ENCODE measurements at regions not wholly inside any gene's neighbourhood (a gene's known extent, or its start where the extent isn't known, plus 50 kb on each side); places are given as distances from the start of the nearest gene placed in this dataset.

DNA sequence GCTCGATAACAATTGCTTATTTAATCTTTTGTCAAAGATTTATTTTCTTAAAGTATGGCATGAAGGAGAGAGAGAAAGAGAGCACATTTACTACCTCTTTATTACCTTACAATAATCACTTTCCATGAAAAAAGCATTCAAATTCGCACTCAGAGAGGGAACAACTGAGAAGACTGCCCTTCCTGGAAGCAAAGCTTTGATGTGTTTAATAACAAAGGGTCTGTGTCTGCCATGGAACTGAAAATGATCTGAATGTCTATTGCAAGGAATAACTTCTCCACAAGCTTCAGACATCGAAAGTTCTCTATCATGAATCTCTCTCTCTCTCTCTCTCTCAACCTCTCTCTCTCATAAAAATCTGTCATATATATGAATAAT is 308.9 kb downstream of the HDGFL1 start:
- no peak overlapping the region for H3K4me3 ChIP-seq (ENCODE audit: insufficient read depth, low read length)
- H3K79me2 ChIP-seq (ENCODE audit: insufficient read depth, low read length): no peaks in the 10 kb centered on the region
- no peak overlapping the region for H2AFZ ChIP-seq (ENCODE audit: low read length)
- no peaks in the 10 kb centered on the region for H4K20me1 ChIP-seq (ENCODE audit: insufficient read depth, low read length)
- DNase-seq (ENCODE audit: insufficient read length, low spot score, missing footprints): peak; percentile 74
- TF ChIP-seq, protein P1, sequence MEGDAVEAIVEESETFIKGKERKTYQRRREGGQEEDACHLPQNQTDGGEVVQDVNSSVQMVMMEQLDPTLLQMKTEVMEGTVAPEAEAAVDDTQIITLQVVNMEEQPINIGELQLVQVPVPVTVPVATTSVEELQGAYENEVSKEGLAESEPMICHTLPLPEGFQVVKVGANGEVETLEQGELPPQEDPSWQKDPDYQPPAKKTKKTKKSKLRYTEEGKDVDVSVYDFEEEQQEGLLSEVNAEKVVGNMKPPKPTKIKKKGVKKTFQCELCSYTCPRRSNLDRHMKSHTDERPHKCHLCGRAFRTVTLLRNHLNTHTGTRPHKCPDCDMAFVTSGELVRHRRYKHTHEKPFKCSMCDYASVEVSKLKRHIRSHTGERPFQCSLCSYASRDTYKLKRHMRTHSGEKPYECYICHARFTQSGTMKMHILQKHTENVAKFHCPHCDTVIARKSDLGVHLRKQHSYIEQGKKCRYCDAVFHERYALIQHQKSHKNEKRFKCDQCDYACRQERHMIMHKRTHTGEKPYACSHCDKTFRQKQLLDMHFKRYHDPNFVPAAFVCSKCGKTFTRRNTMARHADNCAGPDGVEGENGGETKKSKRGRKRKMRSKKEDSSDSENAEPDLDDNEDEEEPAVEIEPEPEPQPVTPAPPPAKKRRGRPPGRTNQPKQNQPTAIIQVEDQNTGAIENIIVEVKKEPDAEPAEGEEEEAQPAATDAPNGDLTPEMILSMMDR (IDR thresholded peaks at IDR 0.05; ENCODE audit: extremely low read depth, low read depth, low read length): no peak
- H3K9me3 ChIP-seq (ENCODE audit: low read depth, low read length): no peaks in the 10 kb centered on the region
- no peak overlapping the region for H3K4me2 ChIP-seq (ENCODE audit: insufficient read depth, low read length)
- no peaks in the 10 kb centered on the region for H3K36me3 ChIP-seq (ENCODE audit: insufficient read depth, low read length)
- peaks cover 49% of the 10 kb centered on the region for H3K4me1 ChIP-seq (ENCODE audit: insufficient read depth, low read length)
- H3K27me3 ChIP-seq (ENCODE audit: insufficient read depth, low read length): no peaks in the 10 kb centered on the region
- H3K27ac ChIP-seq (ENCODE audit: low read depth, low read length): peak overlapping the region; percentile 77

DNA sequence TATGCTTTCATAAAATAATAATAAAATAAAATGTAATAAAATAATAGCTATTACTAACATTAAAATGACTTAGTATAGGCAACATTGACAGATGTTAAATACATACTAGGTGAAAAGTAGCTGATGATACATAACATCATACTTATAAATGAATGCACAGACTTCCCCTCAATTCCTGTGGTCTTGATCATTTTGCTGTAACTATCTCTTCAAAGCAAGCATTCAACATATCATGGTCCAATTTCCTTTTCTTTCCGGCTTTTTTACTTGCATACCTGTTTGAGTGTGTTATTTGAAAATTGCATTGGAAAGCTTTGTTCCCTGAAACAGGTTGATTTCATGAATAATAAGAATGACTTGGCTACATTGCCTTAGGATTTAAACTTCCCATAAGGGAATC is 309.3 kb downstream of the HDGFL1 start:
- Histone ChIP-seq H3K4me1 (ENCODE audit: insufficient read depth, low read length) (peaks cover 49% of the 10 kb centered on the region), H3K79me2 (ENCODE audit: insufficient read depth, low read length) (no peaks in the 10 kb centered on the region), H3K4me3 (ENCODE audit: insufficient read depth, low read length) (no peak overlapping the region), H4K20me1 (ENCODE audit: insufficient read depth, low read length) (no peaks in the 10 kb centered on the region), H3K27ac (ENCODE audit: low read depth, low read length) (peak overlapping the region; percentile 77), H3K36me3 (ENCODE audit: insufficient read depth, low read length) (no peaks in the 10 kb centered on the region), H3K27me3 (ENCODE audit: insufficient read depth, low read length) (no peaks in the 10 kb centered on the region), H2AFZ (ENCODE audit: low read length) (no peak overlapping the region), H3K9me3 (ENCODE audit: low read depth, low read length) (no peaks in the 10 kb centered on the region), H3K4me2 (ENCODE audit: insufficient read depth, low read length) (no peak overlapping the region)
- no peak for DNase-seq (ENCODE audit: insufficient read length, low spot score, missing footprints)
- TF ChIP-seq, protein P1 (IDR thresholded peaks at IDR 0.05; ENCODE audit: extremely low read depth, low read depth, low read length): no peak

GRCh38 chr6:22880686-22881433 is 311.5 kb downstream of the HDGFL1 start:
- Histone ChIP-seq H3K4me2 (ENCODE audit: insufficient read depth, low read length) (peak overlapping the region; percentile 77), H3K79me2 (ENCODE audit: insufficient read depth, low read length) (no peaks in the 10 kb centered on the region), H3K4me3 (ENCODE audit: insufficient read depth, low read length) (peak overlapping the region; percentile 52), H2AFZ (ENCODE audit: low read length) (peak overlapping the region; percentile 57), H4K20me1 (ENCODE audit: insufficient read depth, low read length) (no peaks in the 10 kb centered on the region), H3K27me3 (ENCODE audit: insufficient read depth, low read length) (no peaks in the 10 kb centered on the region), H3K36me3 (ENCODE audit: insufficient read depth, low read length) (no peaks in the 10 kb centered on the region), H3K27ac (ENCODE audit: low read depth, low read length) (peak overlapping the region; percentile 97), H3K9me3 (ENCODE audit: low read depth, low read length) (no peaks in the 10 kb centered on the region), H3K4me1 (ENCODE audit: insufficient read depth, low read length) (peaks cover 49% of the 10 kb centered on the region)
- TF ChIP-seq, protein P1 (IDR thresholded peaks at IDR 0.05; ENCODE audit: extremely low read depth, low read depth, low read length): no peak
- DNase-seq (ENCODE audit: insufficient read length, low spot score, missing footprints): peak; percentile 85

GRCh38 chr6:22882581-22882980 is 313.2 kb downstream of the HDGFL1 start:
- H3K79me2 ChIP-seq (ENCODE audit: insufficient read depth, low read length): no peaks in the 10 kb centered on the region
- no peaks in the 10 kb centered on the region for H3K27me3 ChIP-seq (ENCODE audit: insufficient read depth, low read length)
- peak overlapping the region; percentile 97 for H3K27ac ChIP-seq (ENCODE audit: low read depth, low read length)
- no peaks in the 10 kb centered on the region for H3K36me3 ChIP-seq (ENCODE audit: insufficient read depth, low read length)
- H4K20me1 ChIP-seq (ENCODE audit: insufficient read depth, low read length): no peaks in the 10 kb centered on the region
- DNase-seq (ENCODE audit: insufficient read length, low spot score, missing footprints): no peak
- no peaks in the 10 kb centered on the region for H3K9me3 ChIP-seq (ENCODE audit: low read depth, low read length)
- H3K4me1 ChIP-seq (ENCODE audit: insufficient read depth, low read length): peaks cover 47% of the 10 kb centered on the region
- TF ChIP-seq, protein P1 (IDR thresholded peaks at IDR 0.05; ENCODE audit: extremely low read depth, low read depth, low read length): no peak
- H3K4me3 ChIP-seq (ENCODE audit: insufficient read depth, low read length): no peak overlapping the region
- H2AFZ ChIP-seq (ENCODE audit: low read length): peak overlapping the region; percentile 25
- no peak overlapping the region for H3K4me2 ChIP-seq (ENCODE audit: insufficient read depth, low read length)

All from osteoblast (primary cell).